ENCODE measurements at regions not wholly inside any gene's neighbourhood (a gene's known extent, or its start where the extent isn't known, plus 50 kb on each side); places are given as distances from the start of the nearest gene placed in this dataset.

DNA sequence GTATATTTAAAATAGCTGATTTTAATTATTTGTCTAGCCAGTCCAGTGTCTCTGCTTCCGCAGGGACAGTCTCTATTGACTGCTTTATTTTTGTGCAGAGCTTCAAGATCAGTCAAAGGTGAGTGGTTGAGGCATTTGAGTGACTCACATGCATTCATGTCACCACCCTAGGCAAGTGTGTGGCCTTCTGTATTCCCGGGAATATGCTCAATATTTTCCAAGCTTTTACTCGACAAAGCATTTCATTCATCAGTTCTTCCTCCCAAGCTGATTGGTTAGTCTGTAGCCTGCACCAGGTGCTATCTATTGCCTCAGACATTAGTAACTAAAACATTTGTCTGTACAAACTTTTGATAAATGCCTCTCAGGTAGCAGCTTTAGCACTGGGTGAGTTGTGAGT lies 471.5 kb upstream of the NRG3 start:
- TF ChIP-seq, protein P1, sequence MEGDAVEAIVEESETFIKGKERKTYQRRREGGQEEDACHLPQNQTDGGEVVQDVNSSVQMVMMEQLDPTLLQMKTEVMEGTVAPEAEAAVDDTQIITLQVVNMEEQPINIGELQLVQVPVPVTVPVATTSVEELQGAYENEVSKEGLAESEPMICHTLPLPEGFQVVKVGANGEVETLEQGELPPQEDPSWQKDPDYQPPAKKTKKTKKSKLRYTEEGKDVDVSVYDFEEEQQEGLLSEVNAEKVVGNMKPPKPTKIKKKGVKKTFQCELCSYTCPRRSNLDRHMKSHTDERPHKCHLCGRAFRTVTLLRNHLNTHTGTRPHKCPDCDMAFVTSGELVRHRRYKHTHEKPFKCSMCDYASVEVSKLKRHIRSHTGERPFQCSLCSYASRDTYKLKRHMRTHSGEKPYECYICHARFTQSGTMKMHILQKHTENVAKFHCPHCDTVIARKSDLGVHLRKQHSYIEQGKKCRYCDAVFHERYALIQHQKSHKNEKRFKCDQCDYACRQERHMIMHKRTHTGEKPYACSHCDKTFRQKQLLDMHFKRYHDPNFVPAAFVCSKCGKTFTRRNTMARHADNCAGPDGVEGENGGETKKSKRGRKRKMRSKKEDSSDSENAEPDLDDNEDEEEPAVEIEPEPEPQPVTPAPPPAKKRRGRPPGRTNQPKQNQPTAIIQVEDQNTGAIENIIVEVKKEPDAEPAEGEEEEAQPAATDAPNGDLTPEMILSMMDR (IDR thresholded peaks at IDR 0.05), result no peak
- TF ChIP-seq POLR2A (IDR thresholded peaks at IDR 0.05), result no peak
- TF ChIP-seq EP300 (IDR thresholded peaks at IDR 0.05), result no peak
